H9 (cell line): ENCODE measurements at regions not wholly inside any gene's neighbourhood (a gene's known extent, or its start where the extent isn't known, plus 50 kb on each side); places are given as distances from the start of the nearest gene placed in this dataset.

Experiments
- DNase-seq: peaks from one replicate; pipeline ENCODE4 v3.0.0-alpha.2; 2017
- H2AFZ ChIP-seq: one replicate; pipeline ENCODE4 v1.6.1; 2013; ENCODE audit warnings: mild to moderate bottlenecking, low read length, control low read depth, moderate library complexity
- H2AK5ac ChIP-seq: 2 replicates; pipeline ENCODE4 v1.6.1; 2013; ENCODE audit warnings: low read length, control low read depth, mixed read lengths; ENCODE audit not compliant: insufficient read length
- H2BK120ac ChIP-seq: one replicate; pipeline ENCODE4 v1.6.1; 2013; ENCODE audit warnings: low read depth, mild to moderate bottlenecking, low read length, control low read depth, inconsistent platforms; ENCODE audit not compliant: poor library complexity, severe bottlenecking
- H2BK12ac ChIP-seq: 2 replicates; pipeline ENCODE4 v1.6.1; 2013; ENCODE audit warnings: low read length, control low read depth, mixed read lengths, low read depth; ENCODE audit not compliant: insufficient read length
- H2BK15ac ChIP-seq: 2 replicates; pipeline ENCODE4 v1.6.1; 2013; ENCODE audit warnings: low read depth, low read length, control low read depth
- H2BK20ac ChIP-seq: one replicate; pipeline ENCODE4 v1.6.1; 2013; ENCODE audit warnings: low read depth, mild to moderate bottlenecking, low read length, control low read depth, inconsistent platforms; ENCODE audit not compliant: poor library complexity, severe bottlenecking
- H2BK5ac ChIP-seq: 2 replicates; pipeline ENCODE4 v1.6.1; 2013; ENCODE audit warnings: low read length, control low read depth, mixed read lengths; ENCODE audit not compliant: insufficient read length
- H3K14ac ChIP-seq: 2 replicates; pipeline ENCODE4 v1.6.1; 2013; ENCODE audit warnings: low read length, control low read depth; ENCODE audit not compliant: insufficient read depth
- H3K18ac ChIP-seq: 2 replicates; pipeline ENCODE4 v1.6.1; 2013; ENCODE audit warnings: low read depth, mild to moderate bottlenecking, mixed read lengths, low read length, control low read depth; ENCODE audit not compliant: insufficient read length
- H3K23ac ChIP-seq: 2 replicates; pipeline ENCODE4 v1.6.1; 2013; ENCODE audit warnings: low read length, control low read depth, mixed read lengths, low read depth; ENCODE audit not compliant: insufficient read length
- H3K23me2 ChIP-seq: 2 replicates; pipeline ENCODE4 v1.6.1; 2013; ENCODE audit warnings: low read depth, mild to moderate bottlenecking, mixed read lengths, low read length, control low read depth; ENCODE audit not compliant: insufficient read length, poor library complexity, severe bottlenecking
- H3K27ac ChIP-seq: 2 replicates; pipeline ENCODE4 v1.5.1; 2013; ENCODE audit warnings: low read length, control low read depth, mixed read lengths, low read depth; ENCODE audit not compliant: insufficient read length
- H3K27me3 ChIP-seq: 2 replicates; pipeline ENCODE4 v1.6.1; 2013; ENCODE audit warnings: low read length, control low read depth, inconsistent platforms; ENCODE audit not compliant: insufficient read depth
- H3K4ac ChIP-seq: 2 replicates; pipeline ENCODE4 v1.6.1; 2013; ENCODE audit warnings: low read depth, mild to moderate bottlenecking, control low read depth, inconsistent platforms, low read length, moderate library complexity
- H3K4me1 ChIP-seq: 2 replicates; pipeline ENCODE4 v1.6.1; 2013; ENCODE audit warnings: low read length, control low read depth, inconsistent platforms; ENCODE audit not compliant: insufficient read depth
- H3K4me2 ChIP-seq: 2 replicates; pipeline ENCODE4 v1.6.1; 2013; ENCODE audit warnings: low read length, control low read depth, mixed read lengths; ENCODE audit not compliant: insufficient read length, insufficient read depth
- H3K56ac ChIP-seq: 2 replicates; pipeline ENCODE4 v1.6.1; 2013; ENCODE audit warnings: low read depth, mild to moderate bottlenecking, mixed read lengths, low read length, control low read depth; ENCODE audit not compliant: insufficient read length
- H3K79me1 ChIP-seq: 2 replicates; pipeline ENCODE4 v1.6.1; 2013; ENCODE audit warnings: low read depth, mild to moderate bottlenecking, moderate library complexity, low read length, control low read depth, inconsistent platforms; ENCODE audit not compliant: insufficient read depth, poor library complexity, severe bottlenecking
- H3K79me2 ChIP-seq: 2 replicates; pipeline ENCODE4 v1.6.1; 2013; ENCODE audit warnings: low read length, control low read depth, inconsistent platforms; ENCODE audit not compliant: insufficient read depth
- H3K9ac ChIP-seq: 2 replicates; pipeline ENCODE4 v1.6.1; 2013; ENCODE audit warnings: low read length, control low read depth, mixed read lengths; ENCODE audit not compliant: insufficient read length; ENCODE audit errors: extremely low read depth
- H3K9me3 ChIP-seq: one replicate; pipeline ENCODE4 v1.6.1; 2013; ENCODE audit warnings: low read depth, low read length, inconsistent platforms; ENCODE audit not compliant: control insufficient read depth
- H3T11ph ChIP-seq: one replicate; pipeline ENCODE4 v1.6.1; 2013; ENCODE audit warnings: mild to moderate bottlenecking, low read length, control low read depth, inconsistent platforms
- H4K20me1 ChIP-seq: one replicate; pipeline ENCODE4 v1.6.1; 2013; ENCODE audit not compliant: control insufficient read depth, insufficient read length, insufficient read depth
- H4K5ac ChIP-seq: 2 replicates; pipeline ENCODE4 v1.6.1; 2013; ENCODE audit warnings: low read depth, mild to moderate bottlenecking, mixed read lengths, low read length, control low read depth; ENCODE audit not compliant: insufficient read length
- H4K8ac ChIP-seq: replicated peaks from 2 replicates; pipeline ENCODE4 v1.6.1; 2013; ENCODE audit warnings: low read length, control low read depth, mixed read lengths, low read depth; ENCODE audit not compliant: insufficient read length
- H4K91ac ChIP-seq: 2 replicates; pipeline ENCODE4 v1.6.1; 2013; ENCODE audit warnings: low read depth, mild to moderate bottlenecking, moderate library complexity, mixed read lengths, low read length, control low read depth; ENCODE audit not compliant: insufficient read length
- H3K27ac Mint-ChIP-seq, 3 experiments: 2 replicates in 2 of 3; 3 replicates in 1 of 3; pipeline ENCODE4 v1.8.0; 2020 to 2021; ENCODE audit warnings: mixed read lengths in 3 of 3, mild to moderate bottlenecking in 1 of 3, moderate library complexity in 1 of 3
- H3K27me3 Mint-ChIP-seq: 2 replicates; pipeline ENCODE4 v1.8.0; 2021; ENCODE audit warnings: low read depth, mild to moderate bottlenecking, moderate library complexity, mixed read lengths
- H3K36me3 Mint-ChIP-seq, 3 experiments: 2 replicates in 2 of 3; 3 replicates in 1 of 3; pipeline ENCODE4 v1.8.0; 2020 to 2021; ENCODE audit warnings: low read depth in 3 of 3, mixed read lengths in 3 of 3; ENCODE audit not compliant: insufficient read depth in 1 of 3
- H3K4me1 Mint-ChIP-seq, 2 experiments: 2 replicates each; pipeline ENCODE4 v1.8.0; 2020; ENCODE audit warnings: mixed read lengths in 2 of 2
- H3K4me3 Mint-ChIP-seq, 2 experiments: 2 replicates in 1 of 2; 3 replicates in 1 of 2; pipeline ENCODE4 v1.8.0; 2020 to 2021; ENCODE audit warnings: mild to moderate bottlenecking in 2 of 2, mixed read lengths in 2 of 2, moderate library complexity in 1 of 2
- H3K9me3 Mint-ChIP-seq, 2 experiments: 2 replicates in 1 of 2; 3 replicates in 1 of 2; pipeline ENCODE4 v1.8.0; 2020; ENCODE audit warnings: mild to moderate bottlenecking in 2 of 2, mixed read lengths in 2 of 2, moderate library complexity in 1 of 2
- CTCF ChIP-seq: fragments of 200-600 bp; sonication (generic); conservative IDR thresholded peaks from 3 replicates; pipeline ENCODE4 v1.8.0; 2021; ENCODE audit warnings: antibody characterized with exemption, mild to moderate bottlenecking
- WGBS: extraction: QIAGEN DNeasy Blood & Tissue Kit; methylation state at CpG from one replicate; pipeline ENCODE4 v1.1.7; 2013; ENCODE audit warnings: missing lambda C conversion rate, low lambda C conversion rate, mixed read lengths; ENCODE audit not compliant: insufficient read length; ENCODE audit errors: extremely low coverage; 5-methylcytosine and 5-hydroxymethylcytosine counted together

DNA sequence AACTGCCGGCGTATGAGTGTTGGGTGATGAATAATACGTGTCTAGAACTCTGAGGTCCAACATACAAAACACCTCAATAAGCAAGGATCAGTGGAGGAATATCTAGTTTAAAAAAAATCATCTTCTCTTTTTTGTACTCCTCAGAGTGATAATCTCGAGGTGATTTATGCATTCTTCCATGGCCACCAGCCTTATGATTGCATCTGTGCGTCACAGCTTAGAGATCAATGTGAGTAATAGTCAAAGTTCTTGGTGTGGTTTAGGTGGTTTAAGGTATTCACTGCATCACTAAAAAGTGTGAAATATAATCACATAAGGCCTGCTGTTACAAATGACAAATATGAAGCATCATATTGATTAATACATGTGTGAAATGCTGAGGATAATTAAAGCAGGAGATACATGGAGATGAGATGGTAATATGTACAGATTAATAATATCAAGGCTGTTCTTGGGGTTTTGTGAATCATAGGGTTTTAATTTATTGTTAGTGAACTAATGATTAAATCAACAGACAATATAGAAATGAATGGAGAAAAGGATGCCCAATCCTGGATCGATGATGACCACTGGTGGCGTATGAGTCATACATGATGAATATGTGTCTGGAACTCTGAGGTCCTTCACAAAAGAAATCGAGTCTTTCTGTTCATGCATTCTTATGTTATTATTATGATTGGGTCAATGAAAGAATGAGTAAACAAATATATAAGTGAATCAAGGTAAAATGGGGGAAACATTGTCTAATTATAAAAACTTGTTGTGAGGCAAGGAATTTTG lies 68.8 kb upstream of the RTL1 start:
- no peak overlapping the region for H3K27ac Mint-ChIP-seq
- H3K4me1 ChIP-seq: no peaks in the 10 kb centered on the region
- H3K18ac ChIP-seq: no peak overlapping the region
- H3K27me3 Mint-ChIP-seq: no peaks in the 10 kb centered on the region
- no peak overlapping the region for H4K5ac ChIP-seq
- no peaks in the 10 kb centered on the region for H3K36me3 Mint-ChIP-seq
- no peak overlapping the region for H3K4ac ChIP-seq
- no peak overlapping the region for H3K9ac ChIP-seq
- no peaks in the 10 kb centered on the region for H3K27me3 ChIP-seq
- no peak overlapping the region for H2BK12ac ChIP-seq
- H3K79me1 ChIP-seq: no peaks in the 10 kb centered on the region
- H3K4me3 Mint-ChIP-seq: no peak overlapping the region
- H2AK5ac ChIP-seq: no peak overlapping the region
- no CpG with 5 or more reads among the region's 8 CpGs for WGBS
- DNase-seq: no peak
- H3K4me1 Mint-ChIP-seq: no peaks in the 10 kb centered on the region
- no peak overlapping the region for H3K27ac ChIP-seq
- H3K4me2 ChIP-seq: no peak overlapping the region
- no peak overlapping the region for H3K23ac ChIP-seq
- no peak overlapping the region for H2BK120ac ChIP-seq
- H4K8ac ChIP-seq: no peak overlapping the region
- TF ChIP-seq CTCF: no peak
- H2BK20ac ChIP-seq: no peak overlapping the region
- no peak overlapping the region for H3K14ac ChIP-seq
- H3K23me2 ChIP-seq: no peaks in the 10 kb centered on the region
- no peak overlapping the region for H4K91ac ChIP-seq
- no peak overlapping the region for H3T11ph ChIP-seq
- no peak overlapping the region for H2BK5ac ChIP-seq
- H2AFZ ChIP-seq: no peak overlapping the region
- no peaks in the 10 kb centered on the region for H3K9me3 ChIP-seq
- no peaks in the 10 kb centered on the region for H3K9me3 Mint-ChIP-seq
- no peak overlapping the region for H2BK15ac ChIP-seq
- no peaks in the 10 kb centered on the region for H4K20me1 ChIP-seq
- H3K56ac ChIP-seq: no peak overlapping the region
- no peaks in the 10 kb centered on the region for H3K79me2 ChIP-seq
